SKM-1 (cell line): ENCODE measurements at regions not wholly inside any gene's neighbourhood (a gene's known extent, or its start where the extent isn't known, plus 50 kb on each side); places are given as distances from the start of the nearest gene placed in this dataset.
"Not testable (repeated sequence)": the region's sequence is repeated elsewhere in the genome, so short reads cannot be mapped to it uniquely, and the experiment has no call there.

Source experiments
- DNase-seq: peaks from one replicate; lab custom pipeline; 2025; ENCODE audit not compliant: unreplicated experiment; lab: John Stamatoyannopoulos, UW

GRCh38 chr6:71049198-71049770 is 92.4 kb upstream of the B3GAT2 start:
- no peak for DNase-seq

DNA sequence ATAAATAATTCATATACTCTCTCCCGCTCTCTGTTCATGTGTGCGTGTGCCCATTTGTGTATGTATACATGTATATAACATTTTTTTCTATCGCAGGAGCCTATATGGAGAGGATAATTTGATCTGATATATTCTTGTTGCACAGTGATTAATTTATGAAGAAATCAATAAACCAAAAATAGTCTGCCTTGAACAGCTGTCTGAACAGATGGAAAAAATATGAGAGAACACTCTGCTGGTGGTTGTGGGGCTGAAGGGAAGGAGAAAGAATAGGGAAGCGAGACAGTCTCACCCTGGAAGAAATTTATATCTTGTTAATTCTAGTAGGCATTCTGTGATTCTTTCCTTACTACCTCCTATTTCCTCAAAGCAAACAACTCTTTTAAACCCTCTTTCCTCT is 96.6 kb upstream of the B3GAT2 start:
- no peak for DNase-seq

GRCh38 chr6:71056656-71057055 is 99.8 kb upstream of the B3GAT2 start:
- DNase-seq, result no peak

DNA sequence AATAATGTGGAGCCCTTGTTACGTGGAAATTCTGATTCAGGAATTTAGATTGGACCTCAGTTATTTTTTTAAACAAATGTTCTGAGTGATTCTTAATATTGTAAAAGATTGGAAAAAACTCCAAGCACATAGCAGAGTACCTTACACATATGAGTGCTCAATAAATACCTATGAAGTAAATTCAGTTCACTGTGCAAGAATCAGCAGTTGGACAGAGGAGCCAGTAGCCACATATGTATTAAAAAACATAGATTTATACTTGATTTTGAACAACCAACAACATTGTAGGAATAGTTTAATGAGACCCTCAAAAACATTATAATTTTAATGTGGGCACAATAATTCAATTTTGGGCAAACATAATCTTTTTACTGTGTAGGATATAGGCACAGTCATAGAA is 109.3 kb upstream of the B3GAT2 start:
- no peak for DNase-seq

GRCh38 chr6:71067816-71068215 is 111.0 kb upstream of the B3GAT2 start:
- no peak for DNase-seq

DNA sequence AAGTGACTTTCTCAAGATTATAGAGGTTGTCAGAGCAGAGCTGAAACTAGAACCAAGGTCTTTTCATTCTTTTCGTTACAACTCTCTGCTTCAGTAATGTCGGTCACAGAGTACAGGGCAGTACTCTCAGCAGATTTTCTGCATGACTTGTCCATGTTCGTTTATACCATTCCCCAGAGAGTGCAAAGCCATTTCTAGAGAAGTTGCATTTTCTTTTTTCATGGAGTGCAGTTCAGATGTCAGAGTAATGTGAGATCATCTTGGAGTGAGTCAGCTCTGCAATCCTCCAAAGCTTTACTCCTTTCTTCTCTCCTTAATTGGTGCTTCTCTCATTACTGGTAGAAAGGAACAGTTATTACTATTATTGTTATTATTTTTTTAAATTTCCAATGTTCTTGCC is 115.6 kb upstream of the B3GAT2 start:
- no peak for DNase-seq

DNA sequence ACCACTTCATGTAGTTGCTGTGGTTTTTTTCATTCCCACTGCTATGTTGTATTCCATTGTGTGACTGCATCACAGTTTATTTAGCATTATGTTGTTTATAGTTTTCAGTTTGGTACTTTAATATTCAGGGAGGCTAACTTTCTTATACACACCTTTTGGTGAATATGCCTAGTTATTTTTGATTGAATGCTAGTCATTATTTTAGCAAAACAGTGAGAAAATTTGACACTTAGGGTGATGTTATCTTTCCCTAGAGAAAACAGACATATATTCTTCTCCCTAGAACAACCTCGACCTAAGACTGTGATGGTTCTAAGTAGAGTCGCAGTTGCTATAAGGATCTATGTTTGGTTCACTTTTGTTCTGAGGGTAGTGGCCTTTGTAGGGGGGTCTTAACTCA is 120.8 kb upstream of the B3GAT2 start:
- no peak for DNase-seq

GRCh38 chr6:71079677-71080076 is 122.8 kb upstream of the B3GAT2 start:
- DNase-seq, result no peak

DNA sequence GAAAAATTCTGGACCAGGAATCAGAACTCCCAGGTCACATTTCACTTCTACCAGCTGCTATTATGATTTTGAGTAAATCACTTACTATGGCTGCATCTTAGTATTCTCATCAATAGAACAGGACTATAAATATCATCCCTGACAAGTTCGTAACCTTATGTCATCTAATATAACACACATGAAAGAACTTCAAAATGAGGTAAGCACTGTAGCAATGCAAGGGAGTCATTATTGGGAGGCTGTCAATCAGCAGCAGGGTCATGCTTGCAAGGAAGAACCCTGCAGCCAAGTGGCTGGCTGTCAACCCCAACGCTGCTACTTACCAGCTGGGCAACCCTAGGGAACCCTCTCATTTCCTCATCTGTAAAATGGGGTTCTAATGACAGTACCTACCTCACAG is 123.3 kb upstream of the B3GAT2 start:
- no peak for DNase-seq

DNA sequence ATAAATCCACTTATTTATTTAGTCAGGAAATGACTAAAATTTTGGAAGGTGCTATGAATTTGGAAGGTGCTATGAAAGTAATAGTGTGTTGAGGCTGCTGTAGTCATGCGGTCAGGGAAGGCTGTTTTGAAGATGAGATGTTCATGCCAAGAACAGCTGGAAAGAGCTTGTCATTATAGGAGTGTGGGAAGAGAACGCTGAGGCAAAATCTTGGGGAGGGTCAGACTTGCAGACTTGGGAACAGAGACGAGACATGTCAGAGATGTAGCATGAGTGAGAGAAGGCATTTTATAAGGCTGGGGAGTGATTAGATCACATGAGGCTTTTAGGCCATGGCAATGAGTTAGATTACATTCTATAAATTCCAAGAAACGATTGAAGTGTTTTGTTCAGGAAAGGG is 124.0 kb upstream of the B3GAT2 start:
- no peak for DNase-seq

GRCh38 chr6:71082033-71082650 is 125.3 kb upstream of the B3GAT2 start:
- no peak for DNase-seq

DNA sequence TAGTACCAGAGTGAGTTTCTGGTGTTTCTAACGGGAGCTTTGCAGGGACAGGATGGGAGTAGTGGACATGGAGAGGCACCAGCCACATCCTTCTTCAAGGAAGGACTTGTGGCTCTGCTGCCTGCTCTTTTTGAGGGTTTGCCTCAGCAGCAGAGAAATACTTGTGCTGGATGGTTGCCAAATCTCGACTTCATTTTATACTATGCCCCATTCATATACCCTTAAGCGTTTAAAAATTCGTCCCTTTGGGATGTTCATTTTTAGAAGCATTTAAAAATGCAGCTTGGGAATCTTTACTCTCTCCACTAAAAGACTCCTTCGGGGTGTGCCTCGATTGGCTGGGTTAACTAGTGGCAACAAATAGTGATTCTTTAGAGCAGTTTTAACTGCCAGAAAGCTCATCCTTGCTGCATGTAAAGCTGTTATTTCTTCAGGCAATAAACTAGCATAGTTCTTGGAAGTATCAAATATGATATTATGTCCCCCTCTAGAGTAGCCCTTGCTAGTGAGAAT is 126.5 kb upstream of the B3GAT2 start:
- no peak for DNase-seq

- no peak for DNase-seq
These were observed 131.3 kb upstream of the B3GAT2 start for GRCh38 chr6:71088166-71088565.

DNA sequence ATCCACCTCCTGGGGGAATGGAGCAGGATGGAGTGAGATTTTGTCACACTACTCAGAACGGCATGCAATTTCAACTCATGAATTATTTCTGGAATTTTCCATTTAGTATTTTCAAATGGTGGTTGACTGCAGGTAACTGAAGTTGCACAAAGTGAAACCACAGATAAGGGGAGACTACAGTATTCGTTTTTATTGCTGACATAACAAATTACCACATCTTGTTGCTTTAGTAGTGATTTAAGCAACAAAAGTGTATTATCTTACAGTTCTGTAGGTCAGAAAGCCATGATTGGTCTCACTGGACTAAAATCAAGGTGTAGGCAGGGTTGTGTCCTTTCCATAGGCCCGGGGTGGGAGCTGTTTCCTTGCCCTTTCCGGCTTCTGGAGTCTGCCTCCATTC is 133.4 kb upstream of the B3GAT2 start:
- DNase-seq, result no peak

- DNase-seq, result peak; percentile 82
These were observed 134.3 kb upstream of the B3GAT2 start for GRCh38 chr6:71091167-71091566.

DNA sequence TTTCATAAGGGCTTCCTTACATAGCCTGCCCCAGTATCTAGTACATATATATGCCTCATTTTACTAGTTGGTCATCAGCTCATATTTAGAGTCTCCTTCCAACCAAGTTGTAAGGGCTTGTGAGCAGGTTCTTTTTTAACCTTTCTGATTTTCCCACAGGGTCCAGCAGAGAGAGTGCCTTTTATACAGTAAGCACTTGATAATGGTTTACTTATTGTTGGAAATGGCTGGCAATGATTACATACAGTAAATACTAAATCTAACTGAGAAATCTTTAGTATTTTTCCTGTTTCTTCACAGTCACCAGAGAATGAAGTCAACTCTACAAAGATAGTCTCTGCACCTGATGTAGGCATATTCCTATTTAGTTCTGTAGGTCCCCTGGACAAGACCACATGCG is 135.1 kb upstream of the B3GAT2 start:
- DNase-seq, result no peak

GRCh38 chr6:71097264-71097663 is 140.4 kb upstream of the B3GAT2 start:
- not testable (repeated sequence) for DNase-seq

- no peak for DNase-seq
These were observed 142.8 kb upstream of the B3GAT2 start for GRCh38 chr6:71099649-71100048.

GRCh38 chr6:71103130-71103529 is 146.3 kb upstream of the B3GAT2 start:
- DNase-seq, result no peak

GRCh38 chr6:71103641-71104040 is 146.8 kb upstream of the B3GAT2 start:
- DNase-seq, result no peak

- no peak for DNase-seq
These were observed 149.4 kb upstream of the B3GAT2 start for GRCh38 chr6:71106276-71106675.

DNA sequence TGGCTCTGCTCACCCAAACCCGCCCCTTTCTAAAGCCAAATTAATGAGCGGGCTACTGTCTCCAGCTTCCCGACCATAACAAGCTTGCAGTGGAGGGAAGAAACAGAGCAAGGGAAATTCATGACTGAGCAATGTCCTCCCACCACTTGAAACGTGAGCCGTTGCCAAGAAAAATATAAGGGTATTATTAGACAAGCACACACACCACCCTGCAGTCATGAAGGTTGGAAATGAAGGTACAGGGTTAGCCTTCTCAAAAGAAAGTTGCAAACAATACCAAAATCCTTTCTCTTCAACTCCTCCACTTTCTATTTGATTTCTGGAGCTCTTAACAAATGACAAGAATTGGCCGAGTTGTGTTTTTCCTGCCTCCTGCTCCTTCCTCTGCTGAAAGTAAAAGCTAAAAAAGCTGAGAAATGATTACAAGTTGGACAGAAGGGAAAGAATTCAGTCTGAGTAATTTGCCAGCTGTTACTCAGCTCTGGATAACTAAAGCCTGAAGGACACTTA is 151.1 kb upstream of the B3GAT2 start:
- DNase-seq, result no peak

DNA sequence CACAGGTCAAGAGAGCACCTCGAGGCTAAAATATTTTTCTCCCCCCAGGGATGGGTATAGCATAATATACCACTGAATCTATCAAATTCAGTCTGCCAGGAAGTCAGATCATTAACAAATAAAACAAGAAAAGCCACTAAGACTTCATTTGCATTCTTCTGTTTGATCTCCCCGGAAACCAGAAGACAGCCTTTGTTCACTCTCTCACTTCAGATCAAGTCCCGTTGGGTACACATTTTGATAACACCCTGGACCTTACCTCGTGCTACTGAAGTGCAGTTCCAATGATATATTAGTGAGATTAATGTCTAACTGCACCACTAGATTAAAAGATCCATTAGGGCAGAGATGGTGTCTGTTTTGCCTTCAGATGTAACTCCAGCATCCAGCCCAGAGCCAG is 157.7 kb upstream of the B3GAT2 start:
- no peak for DNase-seq
